Cerebellar nuclear complex (tissue), 1 donor: ENCODE measurements at regions not wholly inside any gene's neighbourhood (a gene's known extent, or its start where the extent isn't known, plus 50 kb on each side); places are given as distances from the start of the nearest gene placed in this dataset.
"Not testable (repeated sequence)": the region's sequence is repeated elsewhere in the genome, so short reads cannot be mapped to it uniquely, and the experiment has no call there.

Experiments
- DNase-seq, 2 experiments: peaks; one replicate each; lab custom pipeline; 2025; lab: John Stamatoyannopoulos, UW

- DNase-seq = no peak
These were observed 79.6 kb downstream of the RSPH3 start for GRCh38 chr6:158920311-158920905.

DNA sequence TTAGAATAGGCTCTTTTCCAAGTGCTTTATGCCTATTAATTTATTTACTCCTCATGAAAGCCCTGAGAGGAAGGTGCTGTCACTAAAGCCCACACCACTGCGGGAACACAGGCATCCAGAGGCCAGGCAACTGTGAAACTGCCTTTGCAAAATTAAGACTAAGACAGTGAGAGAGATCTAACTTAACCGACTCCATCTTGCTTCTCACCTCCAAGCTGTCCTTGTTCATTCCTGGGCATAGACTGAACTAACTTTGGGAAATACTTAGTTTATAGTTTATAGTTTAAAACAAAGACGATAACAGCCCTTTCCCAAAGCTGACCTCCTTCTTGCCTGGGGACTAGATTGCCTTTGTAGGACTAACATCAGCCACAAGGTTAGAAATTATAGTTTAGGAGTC, 80.1 kb downstream of the RSPH3 start:
- DNase-seq = no peak

DNA sequence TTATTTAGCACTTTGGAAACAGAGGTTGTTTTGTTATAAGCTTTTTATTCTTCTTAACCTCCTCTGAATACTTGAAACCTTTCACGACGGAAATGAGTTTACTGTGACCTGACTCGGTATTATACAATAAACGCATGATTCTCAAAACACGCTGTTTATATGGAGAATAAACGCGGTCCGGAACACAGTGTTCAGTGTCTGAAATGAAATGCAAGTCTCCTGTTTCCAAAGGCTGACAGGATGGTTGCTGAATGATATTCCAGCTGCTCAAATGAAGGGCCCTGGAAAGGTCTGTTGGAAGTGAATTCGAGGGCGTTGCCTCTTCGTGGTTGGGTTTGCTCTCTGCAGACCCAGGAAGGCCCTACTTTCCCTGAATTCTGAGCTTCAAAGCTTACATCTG, 83.4 kb downstream of the RSPH3 start:
- no peak for DNase-seq

- DNase-seq = no peak
These were observed 85.1 kb downstream of the RSPH3 start for GRCh38 chr6:158914923-158915322.

- DNase-seq = no peak
These were observed 86.4 kb downstream of the RSPH3 start for GRCh38 chr6:158913580-158913979.

- DNase-seq = no peak
These were observed 87.3 kb downstream of the RSPH3 start for GRCh38 chr6:158912655-158913054.

DNA sequence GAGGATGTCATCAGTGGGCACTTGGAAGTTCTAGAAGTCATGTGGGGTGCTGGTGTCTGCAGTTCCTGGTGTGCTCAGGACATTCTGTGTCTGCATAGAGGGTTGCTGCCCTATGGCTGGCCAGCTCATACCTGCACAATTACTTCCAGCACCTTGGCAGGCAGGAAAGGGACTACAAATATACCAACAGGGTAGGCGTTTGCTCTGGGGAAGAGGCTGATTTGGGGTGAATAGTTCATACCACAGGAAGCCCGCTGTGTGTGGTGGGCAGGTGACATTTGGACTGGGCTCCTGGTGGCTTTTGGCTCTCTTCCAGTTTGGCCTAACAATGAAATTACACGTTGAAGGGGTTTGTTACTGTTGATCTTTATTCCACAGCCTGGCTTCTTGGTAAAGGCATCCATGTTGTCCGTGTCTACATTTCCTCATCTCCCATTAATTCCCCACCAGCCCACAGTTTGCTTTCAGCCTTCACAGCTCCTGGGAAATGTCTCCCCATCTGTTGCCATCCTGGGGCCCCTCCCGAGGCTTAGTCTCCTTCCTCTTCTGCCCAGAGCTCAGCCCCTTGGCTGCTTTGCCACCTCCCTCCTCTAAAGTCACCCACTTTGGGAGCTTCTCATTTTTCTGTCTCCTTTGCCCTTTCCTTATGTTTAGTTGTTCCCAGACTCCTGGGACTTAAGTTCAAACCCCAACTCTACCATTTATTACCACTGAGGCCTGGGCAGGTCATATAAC, 88.1 kb downstream of the RSPH3 start:
- DNase-seq = no peak

- DNase-seq = no peak
These were observed 89.2 kb downstream of the RSPH3 start for GRCh38 chr6:158910484-158911440.

GRCh38 chr6:158909938-158910337, 90.1 kb downstream of the RSPH3 start:
- DNase-seq = no peak

DNA sequence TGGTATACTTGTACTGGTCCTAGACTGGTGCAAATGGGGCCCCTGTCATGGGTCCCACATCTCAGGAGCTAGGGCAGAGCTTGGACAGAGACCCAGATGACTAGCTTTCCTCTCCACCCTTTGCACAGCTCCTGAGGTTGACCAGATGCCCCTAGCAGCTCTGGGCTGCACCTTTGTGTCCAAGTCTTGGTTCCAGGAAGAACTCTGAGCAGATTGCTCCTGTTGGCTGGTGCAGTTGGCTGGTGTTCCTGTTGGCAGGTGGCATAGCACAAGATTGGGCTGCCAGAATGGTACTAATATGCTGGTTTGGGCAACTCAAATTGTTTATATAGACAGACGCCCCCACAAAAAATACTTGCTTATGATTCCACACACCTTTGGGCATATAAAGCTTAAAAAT, 89.4 kb upstream of the EZR start:
- DNase-seq = peak in 1 of 2 experiments; percentile 22

- no peak for DNase-seq
These were observed 88.8 kb upstream of the EZR start for GRCh38 chr6:158907931-158908330.

- no peak for DNase-seq
These were observed 87.8 kb upstream of the EZR start for GRCh38 chr6:158906926-158907325.

GRCh38 chr6:158905277-158905676, 86.1 kb upstream of the EZR start:
- DNase-seq = no peak

DNA sequence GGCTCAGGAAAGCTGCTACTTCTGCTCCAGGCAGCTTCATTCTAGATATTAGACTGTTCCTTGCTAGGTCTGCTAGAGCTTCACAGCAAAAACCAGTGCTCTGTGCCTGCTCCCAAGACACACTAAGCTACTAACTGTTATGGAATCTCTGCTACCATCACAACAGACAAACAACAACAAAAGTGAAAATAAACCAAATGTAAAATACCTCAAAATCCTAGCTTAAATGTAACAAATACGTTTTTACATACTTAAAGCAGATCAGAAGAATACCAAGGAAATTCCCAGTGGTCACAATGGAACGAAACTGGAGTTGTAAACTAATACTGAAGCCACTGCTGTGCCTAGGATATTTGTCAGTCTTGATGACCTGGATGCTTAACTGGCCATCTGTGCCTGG, 84.6 kb upstream of the EZR start:
- DNase-seq = peak in 1 of 2 experiments; percentile 1

DNA sequence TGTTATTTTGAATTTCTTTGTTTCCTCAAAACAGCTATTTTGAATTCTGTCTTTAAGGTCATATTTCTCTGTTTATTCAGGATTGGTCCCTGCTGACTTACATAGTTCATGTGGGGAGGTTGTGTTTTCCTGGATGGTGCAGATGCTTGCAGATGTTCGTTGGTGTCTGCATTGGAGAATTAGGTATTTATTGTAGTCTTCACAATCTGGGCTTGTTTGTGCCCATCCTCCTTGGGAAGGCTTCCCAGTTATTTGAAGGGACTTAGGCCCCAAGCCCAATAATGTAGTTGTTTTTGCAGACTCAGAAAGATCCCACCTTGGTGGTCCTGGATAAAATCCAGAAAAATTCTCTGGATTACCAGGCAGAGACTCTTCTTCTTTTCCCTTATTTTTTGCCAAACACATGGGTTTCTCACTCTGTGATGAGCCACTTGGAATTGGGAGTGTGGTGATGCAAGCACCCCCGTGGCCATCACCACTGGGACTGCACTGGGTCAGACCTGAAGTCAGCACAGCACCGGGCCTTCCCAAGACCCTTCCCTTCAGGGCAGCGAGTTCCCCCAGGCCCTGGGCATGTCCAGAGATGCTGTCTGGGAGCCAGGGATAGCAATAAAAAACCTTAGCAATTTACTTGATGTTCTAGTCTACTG, 81.6 kb upstream of the EZR start:
- DNase-seq = no peak

DNA sequence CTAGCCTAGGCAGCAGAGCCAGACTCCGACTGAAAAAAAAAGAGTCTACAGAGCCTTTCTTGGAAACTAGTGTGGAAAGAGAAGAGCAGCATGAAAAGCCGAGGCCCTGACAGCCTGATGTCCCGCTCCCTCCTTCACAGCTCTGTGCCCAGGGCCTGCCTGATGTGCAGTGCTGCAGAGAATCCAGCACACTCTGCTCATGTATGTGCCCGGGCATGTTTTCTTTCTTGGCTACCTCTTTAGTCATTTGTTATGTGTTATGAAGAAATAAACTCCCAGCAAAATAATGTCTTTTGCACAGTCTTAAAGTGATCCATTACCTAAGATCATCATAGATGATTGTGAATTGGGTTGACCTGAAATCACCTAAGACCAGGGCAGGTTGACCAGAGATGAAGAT, 78.1 kb upstream of the EZR start:
- DNase-seq = no peak

GRCh38 chr6:158895661-158896060, 76.5 kb upstream of the EZR start:
- DNase-seq = peak in 1 of 2 experiments; percentile 0

DNA sequence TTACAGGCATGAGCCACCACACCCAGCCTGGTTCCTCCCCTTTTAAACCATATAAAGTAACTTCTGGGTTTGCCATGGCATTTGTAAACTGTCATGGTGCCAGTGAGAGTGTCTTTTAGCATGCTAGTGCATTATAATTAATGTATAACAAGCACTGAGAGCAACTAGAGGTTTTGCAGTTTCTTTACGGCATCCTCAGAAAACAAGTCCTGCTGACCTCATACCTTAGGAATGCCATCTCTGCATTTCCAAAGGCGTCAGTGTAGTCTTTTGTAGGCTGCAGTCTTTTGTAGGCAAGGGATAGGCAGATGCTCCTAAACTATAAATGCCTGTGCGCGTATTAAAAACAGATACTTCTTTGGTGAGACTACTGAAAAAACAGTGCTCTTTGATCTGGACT, 75.0 kb upstream of the EZR start:
- no peak for DNase-seq

DNA sequence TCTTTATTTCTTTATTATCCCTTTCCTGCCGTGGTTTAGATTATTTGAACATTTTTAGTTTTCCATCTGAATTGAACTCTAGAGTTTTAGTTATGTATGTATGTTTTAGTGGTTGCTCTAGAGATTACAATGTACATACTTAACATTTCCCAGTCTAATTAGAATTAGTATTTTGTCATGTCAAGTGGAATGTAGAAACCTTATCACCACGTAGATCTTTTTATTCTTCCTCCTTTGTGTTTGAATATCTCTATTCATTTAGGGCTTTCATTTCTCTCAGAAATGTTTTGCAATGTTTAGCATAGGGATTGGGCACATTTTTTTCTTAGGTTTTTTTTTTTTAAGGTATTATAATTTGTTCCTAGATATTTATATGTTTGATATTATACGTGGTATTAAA, 73.1 kb upstream of the EZR start:
- DNase-seq = no peak

- DNase-seq = not testable (repeated sequence)
These were observed 72.4 kb upstream of the EZR start for GRCh38 chr6:158891560-158891959.

DNA sequence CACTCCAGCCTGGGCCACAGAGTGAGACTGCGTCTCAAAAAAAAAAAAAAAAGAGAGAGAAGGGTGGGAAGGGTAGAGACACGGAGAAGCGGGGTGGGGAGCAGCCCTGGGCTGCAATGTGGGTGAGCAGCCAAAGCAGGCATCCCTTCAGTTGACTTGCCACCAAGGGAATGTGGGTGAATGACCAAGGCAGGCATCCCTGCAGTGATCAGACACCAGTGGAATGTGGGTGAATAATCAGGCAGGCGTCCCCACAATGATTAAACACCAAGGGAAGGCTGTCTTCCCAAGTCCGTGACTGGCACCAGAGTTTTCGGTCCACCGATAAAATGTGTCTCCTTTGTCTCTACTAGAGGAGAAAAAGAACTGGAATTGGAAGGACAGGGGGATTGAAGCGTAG, 69.0 kb upstream of the EZR start:
- not testable (repeated sequence) for DNase-seq

GRCh38 chr6:158886346-158886977, 67.3 kb upstream of the EZR start:
- DNase-seq = not testable (repeated sequence)
